ENCODE measurements at regions not wholly inside any gene's neighbourhood (a gene's known extent, or its start where the extent isn't known, plus 50 kb on each side); places are given as distances from the start of the nearest gene placed in this dataset.

DNA sequence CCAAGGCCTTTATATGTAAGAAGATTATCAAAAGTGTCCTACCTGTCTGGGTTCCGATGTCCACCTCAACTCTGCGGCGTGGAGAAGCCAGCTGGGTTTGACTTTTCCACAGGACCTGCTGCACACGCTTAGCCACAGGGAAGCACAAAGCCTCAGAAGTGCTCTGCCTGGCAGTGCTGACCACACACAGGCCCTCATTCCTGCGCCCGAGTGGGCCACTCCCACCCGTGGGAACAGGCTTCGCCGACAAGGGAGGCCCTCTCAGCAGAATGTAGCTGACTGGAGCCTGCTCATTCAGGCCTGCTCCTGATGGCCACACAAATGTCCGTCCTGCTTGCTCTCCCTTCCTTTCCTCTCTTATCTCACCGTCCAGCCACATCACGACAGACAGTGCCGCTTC is 221.4 kb upstream of the LRRN1 start:
- no peaks in the 10 kb centered on the region for H3K27me3 ChIP-seq (replicated peaks in 1 of 4; ENCODE audit: control insufficient read depth in 3 of 4, extremely low read depth in 1 of 4, insufficient read depth in 3 of 4, low read length in 3 of 4)
- no peaks in the 10 kb centered on the region for H4K20me1 ChIP-seq (replicated peaks in 1 of 2; ENCODE audit: control insufficient read depth in 1 of 2, insufficient read depth in 2 of 2, low read length in 2 of 2)
- no peak overlapping the region for H3K14ac ChIP-seq (ENCODE audit: insufficient read length)
- peak overlapping the region; percentile 57; the same call in 1 of the 2 replicates for H2AFZ ChIP-seq (ENCODE audit: low read length)
- H3K18ac ChIP-seq (ENCODE audit: extremely low read depth, low read length): no peak overlapping the region
- H2AK5ac ChIP-seq (ENCODE audit: low read depth, low read length): no peak overlapping the region
- H3K9ac ChIP-seq (replicated peaks in 1 of 4; ENCODE audit: extremely low read depth in 1 of 4, low read depth in 3 of 4, low read length in 3 of 4): no peak overlapping the region
- no peak overlapping the region for H3K23ac ChIP-seq (ENCODE audit: insufficient read length)
- H2BK20ac ChIP-seq (ENCODE audit: low read length): no peak overlapping the region
- H4K91ac ChIP-seq (replicated peaks; ENCODE audit: insufficient read length, low read length): no peak overlapping the region
- H3K4me2 ChIP-seq (ENCODE audit: insufficient read depth in 1 of 2, low read depth in 2 of 2, low read length in 2 of 2): no peak overlapping the region
- H3K4me1 ChIP-seq (replicated peaks in 1 of 4; ENCODE audit: control insufficient read depth in 3 of 4, insufficient read depth in 4 of 4, low read length in 3 of 4): no peaks in the 10 kb centered on the region
- DNase-seq (ENCODE audit: low read depth in 1 of 2, low spot score in 2 of 2): no peak
- H2BK12ac ChIP-seq (ENCODE audit: low read depth, low read length): no peak overlapping the region
- no peak overlapping the region for H3K4me3 ChIP-seq (ENCODE audit: extremely low read depth in 1 of 4, insufficient read depth in 2 of 4, low read depth in 3 of 4, low read length in 4 of 4)
- no peak overlapping the region for H3K56ac ChIP-seq (replicated peaks; ENCODE audit: insufficient read length, low read depth, low read length)
- no peak overlapping the region for H2BK15ac ChIP-seq (ENCODE audit: low read length)
- no peak overlapping the region for H2BK120ac ChIP-seq (replicated peaks; ENCODE audit: low read depth, low read length)
- no peaks in the 10 kb centered on the region for H3K23me2 ChIP-seq (ENCODE audit: low read depth, low read length)
- no peaks in the 10 kb centered on the region for H3K79me1 ChIP-seq (ENCODE audit: low read depth, low read length)
- H2BK5ac ChIP-seq (ENCODE audit: low read depth, low read length): no peak overlapping the region; the same call in 1 of the 2 replicates
- TF ChIP-seq SP1 (IDR thresholded peaks at IDR 0.05; ENCODE audit: low read depth, low read length): no peak
- H4K8ac ChIP-seq (ENCODE audit: extremely low read depth, insufficient read depth, low read length): no peak overlapping the region
- 91% methylated on average over 12 of the region's 13 CpGs; no CpG with 5 or more reads in 1 of the 2 experiments for WGBS, 2 experiments (ENCODE audit: extremely low coverage in 1 of 2, insufficient coverage in 1 of 2, insufficient read length in 1 of 2, insufficient replicate concordance in 2 of 2, low coverage in 1 of 2, low lambda C conversion rate in 2 of 2, missing lambda C conversion rate in 1 of 2)
- POLR2A ChIA-PET (ENCODE audit: partially characterized antibody): no interaction called here
- H3K4ac ChIP-seq (replicated peaks; ENCODE audit: insufficient read length, low read depth, low read length): no peak overlapping the region
- H3K36me3 ChIP-seq (ENCODE audit: control insufficient read depth in 2 of 4, insufficient read depth in 4 of 4, low read length in 3 of 4): no peaks in the 10 kb centered on the region
- no peak overlapping the region; the same call in 1 of the 2 replicates for H3K27ac ChIP-seq (ENCODE audit: low read depth, low read length)
- H3K9me3 ChIP-seq (ENCODE audit: insufficient read depth in 2 of 2, low read depth in 1 of 2, low read length in 1 of 2): no peaks in the 10 kb centered on the region
- H4K5ac ChIP-seq (ENCODE audit: insufficient read length, low read depth, low read length): no peak overlapping the region
- CTCF ChIA-PET (ENCODE audit: partially characterized antibody): no interaction called here
- H3K79me2 ChIP-seq (ENCODE audit: control insufficient read depth in 1 of 2, insufficient read depth in 2 of 2, low read length in 2 of 2): no peaks in the 10 kb centered on the region
- FAIRE-seq: no peak

All from H1 (cell line).